SU-DHL-6 (cell line): ENCODE measurements at regions not wholly inside any gene's neighbourhood (a gene's known extent, or its start where the extent isn't known, plus 50 kb on each side); places are given as distances from the start of the nearest gene placed in this dataset.

Source experiments
- H2AFZ ChIP-seq: fragments of 200-600 bp; sonication (generic); 2 replicates; pipeline ENCODE4 v1.6.1; 2014; ENCODE audit warnings: low read depth, mild to moderate bottlenecking, moderate library complexity, mixed read lengths, antibody characterized with exemption, low read length; ENCODE audit not compliant: severe bottlenecking
- H3F3A ChIP-seq: fragments of 200-600 bp; shearing (Covaris generic); 2 replicates; pipeline ENCODE4 v1.6.0; 2016; ENCODE audit warnings: antibody characterized with exemption, mild to moderate bottlenecking; ENCODE audit not compliant: insufficient read depth
- H3K27ac ChIP-seq: fragments of 200-600 bp; sonication (generic); 2 replicates; pipeline ENCODE4 v1.5.1; 2016; ENCODE audit warnings: low read depth, mild to moderate bottlenecking, low read length, moderate library complexity, mixed read lengths
- H3K27me3 ChIP-seq: fragments of 200-600 bp; sonication (generic), shearing (Covaris generic); 2 replicates; pipeline ENCODE4 v1.6.0; 2014; ENCODE audit warnings: mild to moderate bottlenecking, low read length
- H3K36me3 ChIP-seq: fragments of 200-600 bp; sonication (generic); 2 replicates; pipeline ENCODE4 v1.6.1; 2014; ENCODE audit warnings: mild to moderate bottlenecking, low read length, mixed read lengths
- H3K4me2 ChIP-seq: fragments of 300-600, 200-600 bp; shearing (Covaris generic), sonication (generic); 2 replicates; pipeline ENCODE4 v1.6.0; 2014; ENCODE audit warnings: low read length, low read depth, mild to moderate bottlenecking; ENCODE audit not compliant: poor library complexity, severe bottlenecking
- H3K4me3 ChIP-seq: fragments of 200-600 bp; sonication (generic); 2 replicates; pipeline ENCODE4 v1.5.1; 2014; ENCODE audit warnings: antibody characterized with exemption, low read length, mild to moderate bottlenecking, mixed read lengths; ENCODE audit not compliant: insufficient read depth, poor library complexity, severe bottlenecking
- H3K79me2 ChIP-seq: fragments of 200-600 bp; sonication (generic); 2 replicates; pipeline ENCODE4 v1.6.1; 2014; ENCODE audit warnings: mild to moderate bottlenecking, low read length, moderate library complexity; ENCODE audit not compliant: insufficient read depth
- H3K9ac ChIP-seq: fragments of 200-600 bp; sonication (generic); 2 replicates; pipeline ENCODE4 v1.7.0; 2014; ENCODE audit warnings: mild to moderate bottlenecking, low read length
- H3K9me2 ChIP-seq: fragments of 200-600 bp; sonication (generic); replicated peaks from 2 replicates; pipeline ENCODE4 v1.6.1; 2014; ENCODE audit warnings: low read length; ENCODE audit not compliant: insufficient read depth
- H3K9me3 ChIP-seq: fragments of 200-600 bp; sonication (generic); 2 replicates; pipeline ENCODE4 v1.6.1; 2014; ENCODE audit warnings: low read length, mixed read lengths; ENCODE audit not compliant: insufficient read depth
- H4K20me1 ChIP-seq: fragments of 200-600 bp; sonication (generic); 2 replicates; pipeline ENCODE4 v1.6.1; 2014; ENCODE audit warnings: low read depth, mild to moderate bottlenecking, antibody characterized with exemption, low read length, moderate library complexity, mixed read lengths
- EZH2phosphoT487 ChIP-seq: fragments of 200-600 bp; sonication (generic), shearing (Covaris generic); conservative IDR thresholded peaks from 2 replicates; pipeline ENCODE4 v1.6.1; 2018; ENCODE audit warnings: mild to moderate bottlenecking, antibody characterized with exemption, low read length, moderate library complexity, mixed read lengths
- TF ChIP-seq, protein P1 (sequence below): fragments of 200-600 bp; sonication (generic); IDR thresholded peaks from one replicate; pipeline ENCODE4 v1.5.1; 2017; ENCODE audit warnings: antibody characterized with exemption, mild to moderate bottlenecking, low read length, moderate library complexity; ENCODE audit not compliant: insufficient read depth, poor library complexity, severe bottlenecking

- no peak overlapping the region for H3K27ac ChIP-seq
Measured at GRCh38 chr1:221905802-221906201, 163.9 kb upstream of the DUSP10 start.

DNA sequence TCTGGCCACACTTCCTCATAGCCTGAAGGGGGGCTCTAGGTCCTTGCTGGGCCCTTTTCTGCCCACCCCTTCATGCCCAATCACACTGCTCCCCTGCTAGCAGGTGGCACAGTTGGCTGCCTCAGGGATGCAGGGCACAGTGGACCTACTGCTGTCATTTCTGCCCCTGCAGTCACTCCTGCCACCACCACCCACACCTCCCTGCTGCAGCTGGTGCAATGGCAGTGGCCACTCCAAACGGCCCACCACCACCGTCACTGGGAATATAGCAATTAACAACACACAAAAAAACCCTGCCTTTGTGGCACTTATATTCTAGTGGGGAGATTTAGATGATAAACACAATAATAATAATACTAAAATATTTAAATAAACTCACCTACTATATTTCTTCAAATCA, 162.4 kb upstream of the DUSP10 start:
- no peak overlapping the region for H3K4me2 ChIP-seq
- H3K9me2 ChIP-seq, result no peaks in the 10 kb centered on the region
- H4K20me1 ChIP-seq, result no peaks in the 10 kb centered on the region
- H3K27ac ChIP-seq, result no peak overlapping the region
- H3K9ac ChIP-seq, result no peak overlapping the region
- TF ChIP-seq, protein P1, sequence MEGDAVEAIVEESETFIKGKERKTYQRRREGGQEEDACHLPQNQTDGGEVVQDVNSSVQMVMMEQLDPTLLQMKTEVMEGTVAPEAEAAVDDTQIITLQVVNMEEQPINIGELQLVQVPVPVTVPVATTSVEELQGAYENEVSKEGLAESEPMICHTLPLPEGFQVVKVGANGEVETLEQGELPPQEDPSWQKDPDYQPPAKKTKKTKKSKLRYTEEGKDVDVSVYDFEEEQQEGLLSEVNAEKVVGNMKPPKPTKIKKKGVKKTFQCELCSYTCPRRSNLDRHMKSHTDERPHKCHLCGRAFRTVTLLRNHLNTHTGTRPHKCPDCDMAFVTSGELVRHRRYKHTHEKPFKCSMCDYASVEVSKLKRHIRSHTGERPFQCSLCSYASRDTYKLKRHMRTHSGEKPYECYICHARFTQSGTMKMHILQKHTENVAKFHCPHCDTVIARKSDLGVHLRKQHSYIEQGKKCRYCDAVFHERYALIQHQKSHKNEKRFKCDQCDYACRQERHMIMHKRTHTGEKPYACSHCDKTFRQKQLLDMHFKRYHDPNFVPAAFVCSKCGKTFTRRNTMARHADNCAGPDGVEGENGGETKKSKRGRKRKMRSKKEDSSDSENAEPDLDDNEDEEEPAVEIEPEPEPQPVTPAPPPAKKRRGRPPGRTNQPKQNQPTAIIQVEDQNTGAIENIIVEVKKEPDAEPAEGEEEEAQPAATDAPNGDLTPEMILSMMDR, result no peak
- TF ChIP-seq EZH2phosphoT487, result no peak
- H2AFZ ChIP-seq, result no peak overlapping the region
- H3K36me3 ChIP-seq, result no peaks in the 10 kb centered on the region
- no peaks in the 10 kb centered on the region for H3F3A ChIP-seq
- no peaks in the 10 kb centered on the region; the same call in 1 of the 2 replicates for H3K9me3 ChIP-seq
- H3K79me2 ChIP-seq, result no peaks in the 10 kb centered on the region
- H3K4me3 ChIP-seq, result no peak overlapping the region
- H3K27me3 ChIP-seq, result no peaks in the 10 kb centered on the region

More at GRCh38 chr1:221905802-221906201, 163.9 kb upstream of the DUSP10 start:
- Histone ChIP-seq H3K27me3 (no peaks in the 10 kb centered on the region), H3K9ac (no peak overlapping the region), H2AFZ (no peak overlapping the region), H3K36me3 (no peaks in the 10 kb centered on the region), H3K79me2 (no peaks in the 10 kb centered on the region), H3F3A (no peaks in the 10 kb centered on the region), H3K4me2 (no peak overlapping the region), H3K9me2 (no peaks in the 10 kb centered on the region), H3K4me3 (no peak overlapping the region), H4K20me1 (no peaks in the 10 kb centered on the region), H3K9me3 (no peaks in the 10 kb centered on the region; the same call in 1 of the 2 replicates)
- TF ChIP-seq, protein P1, result no peak
- no peak for TF ChIP-seq EZH2phosphoT487

DNA sequence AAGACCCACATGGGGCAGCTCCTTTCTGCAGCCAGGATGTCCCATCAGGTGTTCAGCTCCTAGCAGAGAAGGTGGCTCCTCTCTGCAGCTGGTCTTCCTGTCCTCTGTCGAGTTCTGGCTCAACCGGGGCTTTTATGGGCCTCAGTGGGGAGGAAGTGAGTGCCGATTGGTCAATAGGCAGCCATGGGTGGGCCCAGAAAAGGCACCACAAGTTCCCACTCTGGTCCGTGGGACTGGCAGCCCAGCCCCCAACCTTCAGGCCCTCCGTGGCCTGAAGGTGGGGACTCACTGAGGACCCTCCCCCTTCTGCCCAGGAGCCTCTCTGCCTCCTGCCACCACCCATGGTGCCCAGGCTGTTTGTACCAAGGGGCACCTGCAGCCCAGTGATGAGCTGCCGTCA, 161.7 kb upstream of the DUSP10 start:
- no peak overlapping the region for H2AFZ ChIP-seq
- no peaks in the 10 kb centered on the region for H4K20me1 ChIP-seq

More for the DNA sequence above, 161.7 kb upstream of the DUSP10 start:
- no peak overlapping the region for H3K4me3 ChIP-seq
- H3K4me2 ChIP-seq, result no peak overlapping the region
- H3K27me3 ChIP-seq, result no peaks in the 10 kb centered on the region
- H3K27ac ChIP-seq, result no peak overlapping the region
- no peak for TF ChIP-seq EZH2phosphoT487
- TF ChIP-seq, protein P1, result no peak
- H3K36me3 ChIP-seq, result no peaks in the 10 kb centered on the region
- no peak overlapping the region for H3K9ac ChIP-seq
- no peaks in the 10 kb centered on the region for H3F3A ChIP-seq
- H3K79me2 ChIP-seq, result no peaks in the 10 kb centered on the region
- H3K9me3 ChIP-seq, result no peaks in the 10 kb centered on the region; the same call in 1 of the 2 replicates
- no peaks in the 10 kb centered on the region for H3K9me2 ChIP-seq
